Activated CD4-positive, alpha-beta memory T cell treated with anti-CD3 and anti-CD28 coated beads for 36 hours (primary cell): ENCODE measurements at regions not wholly inside any gene's neighbourhood (a gene's known extent, or its start where the extent isn't known, plus 50 kb on each side); places are given as distances from the start of the nearest gene placed in this dataset.
"Not testable (repeated sequence)": the region's sequence is repeated elsewhere in the genome, so short reads cannot be mapped to it uniquely, and the experiment has no call there.

Source experiments
- CTCF ChIA-PET: fragments of 350-600 bp; sonication (Branson Sonifier 250); formaldehyde crosslinking; loops from one replicate; lab custom pipeline; 2021; ENCODE audit warnings: antibody characterized with exemption, inconsistent platforms; lab: Charles Lee
- POLR2A ChIA-PET: fragments of 350-600 bp; sonication (Branson Sonifier 250); formaldehyde crosslinking; loops from one replicate; lab custom pipeline; 2021; ENCODE audit warnings: antibody characterized with exemption; lab: Charles Lee
- DNase-seq: peaks from one replicate; pipeline ENCODE4 v3.0.0-alpha.2; 2020
- H3K27ac Mint-ChIP-seq: one replicate; pipeline ENCODE4 v1.8.0; 2021; ENCODE audit warnings: mixed read lengths
- H3K27me3 Mint-ChIP-seq: one replicate; pipeline ENCODE4 v1.8.0; 2021; ENCODE audit warnings: mixed read lengths
- H3K36me3 Mint-ChIP-seq: one replicate; pipeline ENCODE4 v1.8.0; 2021; ENCODE audit warnings: mixed read lengths
- H3K4me1 Mint-ChIP-seq: one replicate; pipeline ENCODE4 v1.8.0; 2021; ENCODE audit warnings: low read depth, mixed read lengths
- H3K4me3 Mint-ChIP-seq: one replicate; pipeline ENCODE4 v1.8.0; 2021; ENCODE audit warnings: mild to moderate bottlenecking, mixed read lengths
- H3K9me3 Mint-ChIP-seq: one replicate; pipeline ENCODE4 v1.8.0; 2021; ENCODE audit warnings: mixed read lengths
- intact Hi-C: fragments of 100-400 bp; cut with micrococcal nuclease; formaldehyde crosslinking; loops from one replicate; pipeline ENCODE4 v1.15.1; 2023

- intact Hi-C loops, result no loop called here
- DNase-seq, result no peak
- POLR2A ChIA-PET, result no interaction called here
- H3K4me3 Mint-ChIP-seq, result no peak overlapping the region
- no peaks in the 10 kb centered on the region for H3K36me3 Mint-ChIP-seq
- H3K4me1 Mint-ChIP-seq, result no peaks in the 10 kb centered on the region
- CTCF ChIA-PET, result no interaction called here
- peaks cover 7% of the 10 kb centered on the region for H3K9me3 Mint-ChIP-seq
- peaks cover 2% of the 10 kb centered on the region for H3K27me3 Mint-ChIP-seq
- no peak overlapping the region for H3K27ac Mint-ChIP-seq
Measured at GRCh38 chr17:72471296-72471695, 350.5 kb downstream of the SOX9 start.

- Mint-ChIP-seq H3K4me1 (no peaks in the 10 kb centered on the region), H3K27ac (no peak overlapping the region), H3K9me3 (peaks cover 7% of the 10 kb centered on the region), H3K27me3 (peaks cover 4% of the 10 kb centered on the region), H3K4me3 (no peak overlapping the region), H3K36me3 (peaks cover 2% of the 10 kb centered on the region)
- DNase-seq, result no peak
- CTCF ChIA-PET, result no interaction called here
- POLR2A ChIA-PET, result no interaction called here
- intact Hi-C loops, result no loop called here
Measured at GRCh38 chr17:72472106-72472505, 351.3 kb downstream of the SOX9 start.

- POLR2A ChIA-PET, CTCF ChIA-PET, H3K4me3 Mint-ChIP-seq, H3K9me3 Mint-ChIP-seq, H3K36me3 Mint-ChIP-seq, DNase-seq, H3K27ac Mint-ChIP-seq, H3K4me1 Mint-ChIP-seq, intact Hi-C loops, H3K27me3 Mint-ChIP-seq: not testable (repeated sequence)
Measured at GRCh38 chr17:72472853-72473390, 352.1 kb downstream of the SOX9 start.

- Mint-ChIP-seq H3K4me3 (no peak overlapping the region), H3K27me3 (peaks cover 8% of the 10 kb centered on the region), H3K36me3 (peaks cover 2% of the 10 kb centered on the region), H3K9me3 (peaks cover 7% of the 10 kb centered on the region), H3K27ac (no peak overlapping the region), H3K4me1 (no peaks in the 10 kb centered on the region)
- DNase-seq, result no peak
- POLR2A ChIA-PET, result no interaction called here
- intact Hi-C loops, result no loop called here
- CTCF ChIA-PET, result no interaction called here
Measured at GRCh38 chr17:72474243-72474642, 353.4 kb downstream of the SOX9 start.

- Mint-ChIP-seq H3K36me3 (peaks cover 2% of the 10 kb centered on the region), H3K27me3 (peaks cover 8% of the 10 kb centered on the region)
- CTCF ChIA-PET, result no interaction called here
Measured at GRCh38 chr17:72474719-72475477, 354.1 kb downstream of the SOX9 start.

GRCh38 chr17:72476134-72476533 is 355.3 kb downstream of the SOX9 start:
- peaks cover 8% of the 10 kb centered on the region for H3K27me3 Mint-ChIP-seq
- no peak for DNase-seq
- H3K9me3 Mint-ChIP-seq, result peaks cover 7% of the 10 kb centered on the region
- POLR2A ChIA-PET, result no interaction called here
- H3K4me3 Mint-ChIP-seq, result no peak overlapping the region
- no peak overlapping the region for H3K27ac Mint-ChIP-seq
- CTCF ChIA-PET, result no interaction called here
- H3K4me1 Mint-ChIP-seq, result no peaks in the 10 kb centered on the region
- intact Hi-C loops, result no loop called here
- H3K36me3 Mint-ChIP-seq, result peaks cover 2% of the 10 kb centered on the region

More at GRCh38 chr17:72474719-72475477, 354.1 kb downstream of the SOX9 start:
- H3K4me3 Mint-ChIP-seq, result no peak overlapping the region
- no peak for DNase-seq
- H3K9me3 Mint-ChIP-seq, result peaks cover 7% of the 10 kb centered on the region
- intact Hi-C loops, result no loop called here
- POLR2A ChIA-PET, result no interaction called here
- H3K4me1 Mint-ChIP-seq, result no peaks in the 10 kb centered on the region
- H3K27ac Mint-ChIP-seq, result no peak overlapping the region

- CTCF ChIA-PET, result no interaction called here
- no peaks in the 10 kb centered on the region for H3K4me1 Mint-ChIP-seq
Measured at GRCh38 chr17:72476575-72476986, 355.8 kb downstream of the SOX9 start.

GRCh38 chr17:72477491-72477890 is 356.7 kb downstream of the SOX9 start:
- Mint-ChIP-seq H3K27me3 (peaks cover 7% of the 10 kb centered on the region), H3K9me3 (peaks cover 7% of the 10 kb centered on the region), H3K4me3 (no peak overlapping the region), H3K4me1 (no peaks in the 10 kb centered on the region), H3K36me3 (peaks cover 2% of the 10 kb centered on the region), H3K27ac (no peak overlapping the region)
- intact Hi-C loops, result no loop called here
- no peak for DNase-seq
- ChIA-PET CTCF (no interaction called here), POLR2A (no interaction called here)

More at GRCh38 chr17:72476575-72476986, 355.8 kb downstream of the SOX9 start:
- intact Hi-C loops, result no loop called here
- POLR2A ChIA-PET, result no interaction called here
- peaks cover 7% of the 10 kb centered on the region for H3K9me3 Mint-ChIP-seq
- peaks cover 8% of the 10 kb centered on the region for H3K27me3 Mint-ChIP-seq
- no peak overlapping the region for H3K4me3 Mint-ChIP-seq
- peaks cover 2% of the 10 kb centered on the region for H3K36me3 Mint-ChIP-seq
- DNase-seq, result no peak
- no peak overlapping the region for H3K27ac Mint-ChIP-seq

GRCh38 chr17:72479113-72479512 is 358.3 kb downstream of the SOX9 start:
- peaks cover 7% of the 10 kb centered on the region for H3K9me3 Mint-ChIP-seq
- peaks cover 7% of the 10 kb centered on the region for H3K27me3 Mint-ChIP-seq
- CTCF ChIA-PET, result no interaction called here
- intact Hi-C loops, result no loop called here
- DNase-seq, result no peak
- H3K36me3 Mint-ChIP-seq, result peaks cover 2% of the 10 kb centered on the region
- no peak overlapping the region for H3K4me3 Mint-ChIP-seq
- H3K27ac Mint-ChIP-seq, result no peak overlapping the region
- H3K4me1 Mint-ChIP-seq, result no peaks in the 10 kb centered on the region
- POLR2A ChIA-PET, result no interaction called here

GRCh38 chr17:72481572-72481971 is 360.8 kb downstream of the SOX9 start:
- Mint-ChIP-seq H3K9me3 (no peaks in the 10 kb centered on the region), H3K4me1 (no peaks in the 10 kb centered on the region), H3K27me3 (peaks cover 7% of the 10 kb centered on the region), H3K27ac (no peak overlapping the region), H3K4me3 (no peak overlapping the region), H3K36me3 (peaks cover 2% of the 10 kb centered on the region)
- intact Hi-C loops, result no loop called here
- CTCF ChIA-PET, result no interaction called here
- no peak for DNase-seq
- POLR2A ChIA-PET, result no interaction called here

- CTCF ChIA-PET, result no interaction called here
- H3K27ac Mint-ChIP-seq, result no peak overlapping the region
- peaks cover under 1% of the 10 kb centered on the region for H3K9me3 Mint-ChIP-seq
- H3K27me3 Mint-ChIP-seq, result peaks cover 8% of the 10 kb centered on the region
- no peaks in the 10 kb centered on the region for H3K36me3 Mint-ChIP-seq
- POLR2A ChIA-PET, result no interaction called here
- no peak overlapping the region for H3K4me3 Mint-ChIP-seq
- H3K4me1 Mint-ChIP-seq, result no peaks in the 10 kb centered on the region
- no peak for DNase-seq
- intact Hi-C loops, result no loop called here
Measured at GRCh38 chr17:72485596-72485995, 364.8 kb downstream of the SOX9 start.

GRCh38 chr17:72486806-72487205 is 366.0 kb downstream of the SOX9 start:
- Mint-ChIP-seq H3K9me3 (peaks cover 4% of the 10 kb centered on the region), H3K36me3 (no peaks in the 10 kb centered on the region), H3K4me3 (no peak overlapping the region), H3K4me1 (no peaks in the 10 kb centered on the region), H3K27me3 (peaks cover 8% of the 10 kb centered on the region), H3K27ac (no peak overlapping the region)
- intact Hi-C loops, result no loop called here
- DNase-seq, result no peak
- ChIA-PET POLR2A (no interaction called here), CTCF (no interaction called here)
